NCI-H146 treated with DMSO at 0.1 percent for 48 hours (cell line): ENCODE measurements at regions not wholly inside any gene's neighbourhood (a gene's known extent, or its start where the extent isn't known, plus 50 kb on each side); places are given as distances from the start of the nearest gene placed in this dataset.

Source experiments
- DNase-seq: peaks from one replicate; lab custom pipeline; 2025; ENCODE audit not compliant: unreplicated experiment; lab: John Stamatoyannopoulos, UW

GRCh38 chr22:49425356-49425755, 402.3 kb downstream of the BRD1 start:
- DNase-seq = no peak

- no peak for DNase-seq
These were observed 402.8 kb downstream of the BRD1 start for GRCh38 chr22:49424893-49425270.

- DNase-seq = no peak
These were observed 404.5 kb downstream of the BRD1 start for GRCh38 chr22:49423125-49423650.

- DNase-seq = no peak
These were observed 405.0 kb downstream of the BRD1 start for GRCh38 chr22:49422701-49423100.

- no peak for DNase-seq
These were observed 407.0 kb downstream of the BRD1 start for GRCh38 chr22:49420651-49421050.

- DNase-seq = no peak
These were observed 408.0 kb downstream of the BRD1 start for GRCh38 chr22:49419661-49420060.

- no peak for DNase-seq
These were observed 408.7 kb downstream of the BRD1 start for GRCh38 chr22:49418943-49419342.

- DNase-seq = no peak
These were observed 409.3 kb downstream of the BRD1 start for GRCh38 chr22:49418341-49418894.

- no peak for DNase-seq
These were observed 409.8 kb downstream of the BRD1 start for GRCh38 chr22:49417833-49418232.

GRCh38 chr22:49417326-49417725, 410.3 kb downstream of the BRD1 start:
- DNase-seq = no peak

GRCh38 chr22:49415151-49415951, 412.3 kb downstream of the BRD1 start:
- peak; percentile 22 for DNase-seq

GRCh38 chr22:49413551-49413950, 414.1 kb downstream of the BRD1 start:
- DNase-seq = no peak

- no peak for DNase-seq
These were observed 414.5 kb downstream of the BRD1 start for GRCh38 chr22:49413146-49413545.

- DNase-seq = no peak
These were observed 415.4 kb downstream of the BRD1 start for GRCh38 chr22:49412236-49412635.

GRCh38 chr22:49411236-49411635, 416.4 kb downstream of the BRD1 start:
- no peak for DNase-seq

- DNase-seq = no peak
These were observed 419.4 kb downstream of the BRD1 start for GRCh38 chr22:49408102-49408836.

GRCh38 chr22:49406879-49407587, 420.6 kb downstream of the BRD1 start:
- no peak for DNase-seq

- DNase-seq = no peak
These were observed 421.5 kb downstream of the BRD1 start for GRCh38 chr22:49406047-49406650.

GRCh38 chr22:49405590-49405989, 422.1 kb downstream of the BRD1 start:
- DNase-seq = no peak

- DNase-seq = no peak
These were observed 423.0 kb downstream of the BRD1 start for GRCh38 chr22:49404576-49405241.
